Esophagus muscularis mucosa (tissue), 4 donors: ENCODE measurements at regions not wholly inside any gene's neighbourhood (a gene's known extent, or its start where the extent isn't known, plus 50 kb on each side); places are given as distances from the start of the nearest gene placed in this dataset.

Source experiments
- EP300 ChIP-seq: sonication (generic); formaldehyde crosslinking; IDR thresholded peaks from one replicate; pipeline ENCODE4 v1.6.1; 2017; ENCODE audit warnings: antibody characterized with exemption
- POLR2AphosphoS5 ChIP-seq, 2 donors: sonication (generic); formaldehyde crosslinking; IDR thresholded peaks; one replicate each; pipeline ENCODE4 v1.6.1; 2017; ENCODE audit warnings: antibody characterized with exemption in 2 of 2
- TF ChIP-seq, protein P1 (sequence below), 3 experiments: fragments of 200-600 bp in 2 of 3; fragments of 450-650 bp in 1 of 3; sonication (generic) in 2 of 3; IDR thresholded peaks; one replicate each; pipeline ENCODE4 v1.5.1; 2017 to 2019; ENCODE audit warnings: antibody characterized with exemption in 3 of 3, mild to moderate bottlenecking in 2 of 3, moderate library complexity in 1 of 3

DNA sequence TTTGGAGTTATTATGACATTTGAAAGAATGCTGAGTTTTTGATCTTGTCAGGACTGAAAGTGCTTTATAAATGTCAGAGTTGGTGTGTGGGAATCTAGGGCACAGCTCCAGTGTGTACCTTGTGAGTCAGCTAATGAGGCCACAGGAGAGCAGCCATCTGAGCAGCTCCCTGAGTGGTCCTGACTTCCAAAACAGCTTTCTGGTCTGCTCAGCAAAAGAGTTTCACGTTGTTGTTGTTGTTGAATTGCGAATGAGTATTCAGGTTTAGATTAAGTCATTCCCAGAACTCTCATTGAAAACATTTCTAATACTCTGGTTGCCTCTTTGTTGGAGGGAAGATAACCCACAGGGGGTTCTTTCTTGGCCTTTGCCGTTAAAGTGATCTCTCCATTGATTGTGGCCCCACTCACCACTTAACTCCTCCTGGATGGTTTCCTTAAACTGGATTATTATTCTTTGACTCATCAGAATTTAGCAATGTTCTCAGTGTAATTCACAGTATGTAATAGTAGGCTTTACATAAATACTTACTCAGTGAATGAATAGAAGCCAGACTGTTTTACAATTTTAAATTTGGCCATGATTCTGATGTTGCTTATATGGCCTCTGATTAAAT is 125.1 kb upstream of the SGCD start:
- TF ChIP-seq, protein P1, sequence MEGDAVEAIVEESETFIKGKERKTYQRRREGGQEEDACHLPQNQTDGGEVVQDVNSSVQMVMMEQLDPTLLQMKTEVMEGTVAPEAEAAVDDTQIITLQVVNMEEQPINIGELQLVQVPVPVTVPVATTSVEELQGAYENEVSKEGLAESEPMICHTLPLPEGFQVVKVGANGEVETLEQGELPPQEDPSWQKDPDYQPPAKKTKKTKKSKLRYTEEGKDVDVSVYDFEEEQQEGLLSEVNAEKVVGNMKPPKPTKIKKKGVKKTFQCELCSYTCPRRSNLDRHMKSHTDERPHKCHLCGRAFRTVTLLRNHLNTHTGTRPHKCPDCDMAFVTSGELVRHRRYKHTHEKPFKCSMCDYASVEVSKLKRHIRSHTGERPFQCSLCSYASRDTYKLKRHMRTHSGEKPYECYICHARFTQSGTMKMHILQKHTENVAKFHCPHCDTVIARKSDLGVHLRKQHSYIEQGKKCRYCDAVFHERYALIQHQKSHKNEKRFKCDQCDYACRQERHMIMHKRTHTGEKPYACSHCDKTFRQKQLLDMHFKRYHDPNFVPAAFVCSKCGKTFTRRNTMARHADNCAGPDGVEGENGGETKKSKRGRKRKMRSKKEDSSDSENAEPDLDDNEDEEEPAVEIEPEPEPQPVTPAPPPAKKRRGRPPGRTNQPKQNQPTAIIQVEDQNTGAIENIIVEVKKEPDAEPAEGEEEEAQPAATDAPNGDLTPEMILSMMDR (IDR thresholded peaks at IDR 0.05), result no peak
- TF ChIP-seq POLR2AphosphoS5 (IDR thresholded peaks at IDR 0.05) (no peak), EP300 (no peak)
